Liver (tissue), 3 donors: ENCODE measurements at regions not wholly inside any gene's neighbourhood (a gene's known extent, or its start where the extent isn't known, plus 50 kb on each side); places are given as distances from the start of the nearest gene placed in this dataset.

Experiments
- CTCF ChIP-seq: fragments of 150-350 bp; IDR thresholded peaks from 2 replicates; pipeline ENCODE4 v1.5.1; 2017; ENCODE audit warnings: improper control_type of control experiment, low read depth, low read length; ENCODE audit not compliant: missing input control
- EGR1 ChIP-seq, 2 donors: IDR thresholded peaks; 2 replicates each; pipeline ENCODE4 v1.6.1; 2016 to 2018; ENCODE audit warnings: antibody characterized with exemption in 2 of 2, low read depth in 2 of 2
- GABPA ChIP-seq, 2 donors: IDR thresholded peaks in 1 of 2; conservative IDR thresholded peaks in 1 of 2; 2 replicates each; pipeline ENCODE4 v1.6.1; 2016; ENCODE audit warnings: antibody characterized with exemption in 2 of 2, mild to moderate bottlenecking in 1 of 2, moderate library complexity in 1 of 2
- JUND ChIP-seq, 2 donors: IDR thresholded peaks; 2 replicates each; pipeline ENCODE4 v1.6.1; 2016; ENCODE audit warnings: antibody characterized with exemption in 2 of 2
- MAX ChIP-seq: IDR thresholded peaks from 2 replicates; pipeline ENCODE4 v1.6.1; 2016; ENCODE audit warnings: antibody characterized with exemption
- REST ChIP-seq: IDR thresholded peaks from 2 replicates; pipeline ENCODE4 v1.6.1; 2016; ENCODE audit warnings: antibody characterized with exemption, mild to moderate bottlenecking
- RXRA ChIP-seq, 2 donors: IDR thresholded peaks; 2 replicates each; pipeline ENCODE4 v1.6.1; 2017 to 2018; ENCODE audit warnings: antibody characterized with exemption in 2 of 2, mild to moderate bottlenecking in 1 of 2
- donor health status: healthy.
- donor health status: healthy.

GRCh38 chr5:3339092-3339797, 256.4 kb upstream of the IRX1 start:
- no peak for TF ChIP-seq CTCF
- TF ChIP-seq MAX: no peak
- TF ChIP-seq EGR1 (IDR thresholded peaks at IDR 0.05; ENCODE audit: low read depth in 2 of 2): no peak
- TF ChIP-seq GABPA (IDR thresholded peaks at IDR 0.05 in 1 of 2, conservative IDR thresholded peaks at IDR 0.05 in 1 of 2): no peak
- no peak for TF ChIP-seq REST
- no peak for TF ChIP-seq JUND (IDR thresholded peaks at IDR 0.05)
- no peak for TF ChIP-seq RXRA (IDR thresholded peaks at IDR 0.05)
